OCI-LY1 (cell line): ENCODE measurements at regions not wholly inside any gene's neighbourhood (a gene's known extent, or its start where the extent isn't known, plus 50 kb on each side); places are given as distances from the start of the nearest gene placed in this dataset.

Experiments
- H2AFZ ChIP-seq: fragments of 200-600 bp; sonication (generic), shearing (Covaris generic); 2 replicates; pipeline ENCODE4 v1.6.0; 2014; ENCODE audit warnings: antibody characterized with exemption, mild to moderate bottlenecking, low read length
- H3F3A ChIP-seq: fragments of 200-600 bp; sonication (generic), shearing (Covaris generic); 2 replicates; pipeline ENCODE4 v1.6.0; 2014; ENCODE audit warnings: mild to moderate bottlenecking, antibody characterized with exemption, low read length, moderate library complexity; ENCODE audit not compliant: insufficient read depth
- H3K27ac ChIP-seq: fragments of 200-600 bp; sonication (generic); 2 replicates; pipeline ENCODE4 v1.5.1; 2014; ENCODE audit warnings: low read length, mixed run types, mild to moderate bottlenecking, low read depth; ENCODE audit not compliant: poor library complexity, severe bottlenecking
- H3K27me3 ChIP-seq: fragments of 200-600 bp; sonication (generic); 2 replicates; pipeline ENCODE4 v1.6.0; 2014; ENCODE audit warnings: antibody characterized with exemption, mild to moderate bottlenecking, low read length, moderate library complexity; ENCODE audit not compliant: insufficient read depth
- H3K36me3 ChIP-seq: fragments of 200-600 bp; sonication (generic); 2 replicates; pipeline ENCODE4 v1.6.1; 2014; ENCODE audit warnings: mild to moderate bottlenecking, antibody characterized with exemption, low read length, moderate library complexity, mixed read lengths; ENCODE audit not compliant: insufficient read depth
- H3K4me1 ChIP-seq: fragments of 200-600 bp; sonication (generic); 2 replicates; pipeline ENCODE4 v1.5.1; 2014; ENCODE audit warnings: mild to moderate bottlenecking, low read length, moderate library complexity; ENCODE audit not compliant: insufficient read depth, severe bottlenecking
- H3K4me2 ChIP-seq: fragments of 200-600 bp; sonication (generic), shearing (Covaris generic); 2 replicates; pipeline ENCODE4 v1.6.1; 2014; ENCODE audit warnings: low read length
- H3K4me3 ChIP-seq: fragments of 200-600 bp; sonication (generic); 2 replicates; pipeline ENCODE4 v1.5.1; 2014; ENCODE audit warnings: low read length, low read depth, mild to moderate bottlenecking, mixed read lengths; ENCODE audit not compliant: poor library complexity, severe bottlenecking
- H3K79me2 ChIP-seq: fragments of 200-600 bp; shearing (Covaris generic); 2 replicates; pipeline ENCODE4 v1.6.1; 2016; ENCODE audit warnings: mixed run types, low read length, mixed read lengths; ENCODE audit not compliant: insufficient read depth
- H3K9ac ChIP-seq: fragments of 200-600 bp; sonication (generic), shearing (Covaris generic); 2 replicates; pipeline ENCODE4 v1.6.1; 2014; ENCODE audit warnings: mild to moderate bottlenecking, low read length, mixed read lengths
- H3K9me2 ChIP-seq: fragments of 200-600 bp; sonication (generic), shearing (Covaris generic); 2 replicates; pipeline ENCODE4 v1.6.1; 2014; ENCODE audit warnings: low read depth, mild to moderate bottlenecking, low read length, mixed read lengths
- H3K9me3 ChIP-seq: fragments of 200-600 bp; shearing (Covaris generic); 2 replicates; pipeline ENCODE4 v1.6.1; 2014; ENCODE audit warnings: low read length, mixed read lengths
- H4K20me1 ChIP-seq: fragments of 200-600 bp; sonication (generic), shearing (Covaris generic); 2 replicates; pipeline ENCODE4 v1.6.0; 2016; ENCODE audit warnings: mild to moderate bottlenecking, low read length; ENCODE audit not compliant: insufficient read depth
- EZH2 ChIP-seq: fragments of 200-600 bp; sonication (generic), shearing (Covaris generic); IDR thresholded peaks from 2 replicates; pipeline ENCODE4 v1.8.0; 2017; ENCODE audit warnings: borderline replicate concordance, mixed run types, mild to moderate bottlenecking, antibody characterized with exemption, low read length, moderate library complexity, mixed read lengths
- TF ChIP-seq, protein P1 (sequence below): fragments of 200-600 bp; sonication (generic), shearing (Covaris generic); IDR thresholded peaks from 2 replicates; pipeline ENCODE4 v1.5.1; 2017; ENCODE audit warnings: mild to moderate bottlenecking, antibody characterized with exemption, low read length, moderate library complexity, mixed read lengths

- no peak overlapping the region for H3K4me2 ChIP-seq
- no peak overlapping the region for H3K4me3 ChIP-seq
- no peaks in the 10 kb centered on the region for H4K20me1 ChIP-seq
- no peaks in the 10 kb centered on the region for H3K36me3 ChIP-seq
- H3K9me2 ChIP-seq: no peaks in the 10 kb centered on the region
- H3K27me3 ChIP-seq: no peaks in the 10 kb centered on the region
- TF ChIP-seq EZH2: no peak
- TF ChIP-seq, protein P1, sequence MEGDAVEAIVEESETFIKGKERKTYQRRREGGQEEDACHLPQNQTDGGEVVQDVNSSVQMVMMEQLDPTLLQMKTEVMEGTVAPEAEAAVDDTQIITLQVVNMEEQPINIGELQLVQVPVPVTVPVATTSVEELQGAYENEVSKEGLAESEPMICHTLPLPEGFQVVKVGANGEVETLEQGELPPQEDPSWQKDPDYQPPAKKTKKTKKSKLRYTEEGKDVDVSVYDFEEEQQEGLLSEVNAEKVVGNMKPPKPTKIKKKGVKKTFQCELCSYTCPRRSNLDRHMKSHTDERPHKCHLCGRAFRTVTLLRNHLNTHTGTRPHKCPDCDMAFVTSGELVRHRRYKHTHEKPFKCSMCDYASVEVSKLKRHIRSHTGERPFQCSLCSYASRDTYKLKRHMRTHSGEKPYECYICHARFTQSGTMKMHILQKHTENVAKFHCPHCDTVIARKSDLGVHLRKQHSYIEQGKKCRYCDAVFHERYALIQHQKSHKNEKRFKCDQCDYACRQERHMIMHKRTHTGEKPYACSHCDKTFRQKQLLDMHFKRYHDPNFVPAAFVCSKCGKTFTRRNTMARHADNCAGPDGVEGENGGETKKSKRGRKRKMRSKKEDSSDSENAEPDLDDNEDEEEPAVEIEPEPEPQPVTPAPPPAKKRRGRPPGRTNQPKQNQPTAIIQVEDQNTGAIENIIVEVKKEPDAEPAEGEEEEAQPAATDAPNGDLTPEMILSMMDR: no peak
- no peaks in the 10 kb centered on the region for H3K4me1 ChIP-seq
- H3F3A ChIP-seq: no peaks in the 10 kb centered on the region
- no peaks in the 10 kb centered on the region for H3K79me2 ChIP-seq
- no peaks in the 10 kb centered on the region for H3K9me3 ChIP-seq
- H3K9ac ChIP-seq: no peak overlapping the region
- H2AFZ ChIP-seq: no peak overlapping the region
- H3K27ac ChIP-seq: no peak overlapping the region
These were observed 51.7 kb upstream of the GPM6B start for GRCh38 chrX:13868591-13868990.
